22Rv1 (cell line): ENCODE measurements at regions not wholly inside any gene's neighbourhood (a gene's known extent, or its start where the extent isn't known, plus 50 kb on each side); places are given as distances from the start of the nearest gene placed in this dataset.

ENCODE experiments used
- ZFX ChIP-seq: fragments of 450-650 bp; IDR thresholded peaks from 2 replicates; pipeline ENCODE4 v1.6.1; 2017; ENCODE audit warnings: antibody characterized with exemption, borderline replicate concordance
- TF ChIP-seq, protein P1 (sequence below): fragments of 450-650 bp; IDR thresholded peaks from 2 replicates; pipeline ENCODE4 v1.5.1; 2017; ENCODE audit warnings: mild to moderate bottlenecking

DNA sequence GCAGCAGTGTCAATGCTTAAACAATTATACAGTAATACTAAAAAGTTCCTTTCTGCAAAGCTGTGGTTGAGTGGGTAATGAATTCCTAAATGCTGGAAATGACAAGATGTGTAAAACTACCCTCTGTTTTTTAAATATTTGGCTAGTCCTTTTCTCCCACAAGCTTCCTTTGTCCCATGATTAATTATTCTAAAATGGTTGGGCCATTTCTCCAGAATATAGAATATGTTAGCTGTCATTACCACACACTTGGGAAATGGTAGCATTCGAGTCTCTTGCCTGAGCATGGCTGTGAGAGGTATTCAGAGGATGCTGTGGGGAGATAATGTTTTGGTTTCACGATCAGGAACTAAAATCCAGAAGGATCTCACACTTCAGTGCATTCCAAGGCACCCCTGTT, 1185.8 kb downstream of the UQCRFS1 start:
- TF ChIP-seq, protein P1, sequence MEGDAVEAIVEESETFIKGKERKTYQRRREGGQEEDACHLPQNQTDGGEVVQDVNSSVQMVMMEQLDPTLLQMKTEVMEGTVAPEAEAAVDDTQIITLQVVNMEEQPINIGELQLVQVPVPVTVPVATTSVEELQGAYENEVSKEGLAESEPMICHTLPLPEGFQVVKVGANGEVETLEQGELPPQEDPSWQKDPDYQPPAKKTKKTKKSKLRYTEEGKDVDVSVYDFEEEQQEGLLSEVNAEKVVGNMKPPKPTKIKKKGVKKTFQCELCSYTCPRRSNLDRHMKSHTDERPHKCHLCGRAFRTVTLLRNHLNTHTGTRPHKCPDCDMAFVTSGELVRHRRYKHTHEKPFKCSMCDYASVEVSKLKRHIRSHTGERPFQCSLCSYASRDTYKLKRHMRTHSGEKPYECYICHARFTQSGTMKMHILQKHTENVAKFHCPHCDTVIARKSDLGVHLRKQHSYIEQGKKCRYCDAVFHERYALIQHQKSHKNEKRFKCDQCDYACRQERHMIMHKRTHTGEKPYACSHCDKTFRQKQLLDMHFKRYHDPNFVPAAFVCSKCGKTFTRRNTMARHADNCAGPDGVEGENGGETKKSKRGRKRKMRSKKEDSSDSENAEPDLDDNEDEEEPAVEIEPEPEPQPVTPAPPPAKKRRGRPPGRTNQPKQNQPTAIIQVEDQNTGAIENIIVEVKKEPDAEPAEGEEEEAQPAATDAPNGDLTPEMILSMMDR: no peak
- no peak for TF ChIP-seq ZFX
